Fibroblast of villous mesenchyme (primary cell): ENCODE measurements at regions not wholly inside any gene's neighbourhood (a gene's known extent, or its start where the extent isn't known, plus 50 kb on each side); places are given as distances from the start of the nearest gene placed in this dataset.

Experiments
- DNase-seq: peaks from one replicate; pipeline ENCODE4 v3.0.0-alpha.2; 2010; ENCODE audit warnings: low read depth
- H3K4me3 ChIP-seq: 2 replicates; pipeline ENCODE4 v1.5.1; 2011; ENCODE audit warnings: low read depth, mild to moderate bottlenecking, low read length
- CTCF ChIP-seq: IDR thresholded peaks from 2 replicates; pipeline ENCODE4 v1.5.1; 2012; ENCODE audit warnings: low read depth, mild to moderate bottlenecking, low read length; ENCODE audit not compliant: insufficient read depth

- no peak for TF ChIP-seq CTCF
- no peak for DNase-seq
- H3K4me3 ChIP-seq = no peak overlapping the region
These were observed 657.4 kb upstream of the ADGRL4 start for GRCh38 chr1:79663916-79664315.

- no peak for DNase-seq
- no peak overlapping the region for H3K4me3 ChIP-seq
- TF ChIP-seq CTCF = no peak
These were observed 656.1 kb upstream of the ADGRL4 start for GRCh38 chr1:79662596-79662995.

GRCh38 chr1:79660129-79660528 is 653.6 kb upstream of the ADGRL4 start:
- no peak for TF ChIP-seq CTCF
- no peak for DNase-seq
- H3K4me3 ChIP-seq = no peak overlapping the region

- peak; percentile 1 for DNase-seq
- no peak for TF ChIP-seq CTCF
- H3K4me3 ChIP-seq = no peak overlapping the region
These were observed 651.6 kb upstream of the ADGRL4 start for GRCh38 chr1:79657951-79658658.

DNA sequence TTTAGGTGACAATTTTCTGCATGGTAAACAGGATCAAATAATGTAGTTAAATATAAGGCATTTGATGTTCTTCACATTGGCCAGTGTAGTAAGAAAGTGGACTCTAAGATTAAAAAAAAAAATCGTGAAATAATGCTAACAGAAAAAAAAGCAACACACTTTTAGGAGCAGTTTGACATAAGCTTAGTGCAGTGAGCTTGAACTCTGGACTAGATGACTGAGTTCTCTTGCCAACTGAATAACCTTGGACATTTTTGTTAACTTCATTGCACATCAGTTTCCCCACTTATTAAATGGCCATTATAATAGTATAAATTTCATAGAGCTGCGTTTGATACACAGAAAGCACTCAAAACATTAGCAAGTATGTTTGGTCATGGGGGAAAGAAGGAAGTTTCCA is 649.3 kb upstream of the ADGRL4 start:
- TF ChIP-seq CTCF = no peak
- no peak for DNase-seq
- H3K4me3 ChIP-seq = no peak overlapping the region

GRCh38 chr1:79652426-79652825 is 645.9 kb upstream of the ADGRL4 start:
- no peak for TF ChIP-seq CTCF
- DNase-seq = no peak
- H3K4me3 ChIP-seq = no peak overlapping the region

GRCh38 chr1:79648126-79648525 is 641.6 kb upstream of the ADGRL4 start:
- no peak for TF ChIP-seq CTCF

More at GRCh38 chr1:79648126-79648525, 641.6 kb upstream of the ADGRL4 start:
- H3K4me3 ChIP-seq = no peak overlapping the region
- DNase-seq = no peak
